ENCODE measurements at regions not wholly inside any gene's neighbourhood (a gene's known extent, or its start where the extent isn't known, plus 50 kb on each side); places are given as distances from the start of the nearest gene placed in this dataset.

DNA sequence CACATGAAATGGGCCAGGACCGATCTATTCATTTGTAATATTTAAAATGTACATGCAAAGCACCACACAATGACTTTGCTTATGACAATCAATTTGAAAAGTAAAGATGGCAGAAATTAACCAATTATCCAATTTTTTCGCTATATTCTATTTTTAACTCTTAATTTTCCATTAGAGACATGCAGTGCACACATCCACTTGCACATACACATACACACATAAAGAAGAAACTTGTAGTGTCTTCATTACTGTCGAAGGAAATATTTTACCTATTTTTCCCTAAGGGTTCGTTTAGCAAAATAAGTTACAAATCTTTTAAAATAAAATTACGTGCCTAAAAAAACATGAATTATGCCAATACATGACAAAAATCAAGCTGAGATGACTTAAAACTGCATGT is 194.3 kb upstream of the MDFIC2 start:
- no peak for TF ChIP-seq CTCF (optimal IDR thresholded peaks at IDR 0.05 in 1 of 3, IDR thresholded peaks at IDR 0.05 in 1 of 3, conservative IDR thresholded peaks at IDR 0.05 in 1 of 3; ENCODE audit: extremely low read depth in 1 of 3, insufficient read depth in 2 of 3, low read length in 3 of 3)
- TF ChIP-seq EZH2 (IDR thresholded peaks at IDR 0.05; ENCODE audit: low read length) = no peak
